ENCODE measurements at regions not wholly inside any gene's neighbourhood (a gene's known extent, or its start where the extent isn't known, plus 50 kb on each side); places are given as distances from the start of the nearest gene placed in this dataset.

GRCh38 chr6:147910281-147910680, 401.8 kb downstream of the SAMD5 start:
- Mint-ChIP-seq H3K36me3 (no peaks in the 10 kb centered on the region), H3K27ac (no peak overlapping the region), H3K4me3 (no peak overlapping the region), H3K27me3 (ENCODE audit: low read depth) (no peaks in the 10 kb centered on the region), H3K9me3 (no peaks in the 10 kb centered on the region), H3K4me1 (peaks cover 5% of the 10 kb centered on the region; the same call in 1 of the 2 replicates)
- no peak for DNase-seq (ENCODE audit: low spot score)
- no peak for ATAC-seq
- POLR2A ChIA-PET, result no interaction called here
- TF ChIP-seq ZNF396 (CRISPR knock-in tag; IDR thresholded peaks at IDR 0.05; ENCODE audit: borderline replicate concordance) (no peak), PRRX2 (CRISPR knock-in tag; IDR thresholded peaks at IDR 0.05) (no peak), MXD4 (CRISPR knock-in tag; IDR thresholded peaks at IDR 0.05; ENCODE audit: borderline replicate concordance) (no peak), ELF4 (CRISPR knock-in tag; IDR thresholded peaks at IDR 0.05; ENCODE audit: low read depth) (no peak), SP1 (CRISPR knock-in tag; conservative IDR thresholded peaks at IDR 0.05) (no peak)
- TF ChIP-seq, protein P1, sequence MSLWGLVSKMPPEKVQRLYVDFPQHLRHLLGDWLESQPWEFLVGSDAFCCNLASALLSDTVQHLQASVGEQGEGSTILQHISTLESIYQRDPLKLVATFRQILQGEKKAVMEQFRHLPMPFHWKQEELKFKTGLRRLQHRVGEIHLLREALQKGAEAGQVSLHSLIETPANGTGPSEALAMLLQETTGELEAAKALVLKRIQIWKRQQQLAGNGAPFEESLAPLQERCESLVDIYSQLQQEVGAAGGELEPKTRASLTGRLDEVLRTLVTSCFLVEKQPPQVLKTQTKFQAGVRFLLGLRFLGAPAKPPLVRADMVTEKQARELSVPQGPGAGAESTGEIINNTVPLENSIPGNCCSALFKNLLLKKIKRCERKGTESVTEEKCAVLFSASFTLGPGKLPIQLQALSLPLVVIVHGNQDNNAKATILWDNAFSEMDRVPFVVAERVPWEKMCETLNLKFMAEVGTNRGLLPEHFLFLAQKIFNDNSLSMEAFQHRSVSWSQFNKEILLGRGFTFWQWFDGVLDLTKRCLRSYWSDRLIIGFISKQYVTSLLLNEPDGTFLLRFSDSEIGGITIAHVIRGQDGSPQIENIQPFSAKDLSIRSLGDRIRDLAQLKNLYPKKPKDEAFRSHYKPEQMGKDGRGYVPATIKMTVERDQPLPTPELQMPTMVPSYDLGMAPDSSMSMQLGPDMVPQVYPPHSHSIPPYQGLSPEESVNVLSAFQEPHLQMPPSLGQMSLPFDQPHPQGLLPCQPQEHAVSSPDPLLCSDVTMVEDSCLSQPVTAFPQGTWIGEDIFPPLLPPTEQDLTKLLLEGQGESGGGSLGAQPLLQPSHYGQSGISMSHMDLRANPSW (CRISPR knock-in tag; conservative IDR thresholded peaks at IDR 0.05; ENCODE audit: low read depth), result no peak
- TF ChIP-seq, protein P2, sequence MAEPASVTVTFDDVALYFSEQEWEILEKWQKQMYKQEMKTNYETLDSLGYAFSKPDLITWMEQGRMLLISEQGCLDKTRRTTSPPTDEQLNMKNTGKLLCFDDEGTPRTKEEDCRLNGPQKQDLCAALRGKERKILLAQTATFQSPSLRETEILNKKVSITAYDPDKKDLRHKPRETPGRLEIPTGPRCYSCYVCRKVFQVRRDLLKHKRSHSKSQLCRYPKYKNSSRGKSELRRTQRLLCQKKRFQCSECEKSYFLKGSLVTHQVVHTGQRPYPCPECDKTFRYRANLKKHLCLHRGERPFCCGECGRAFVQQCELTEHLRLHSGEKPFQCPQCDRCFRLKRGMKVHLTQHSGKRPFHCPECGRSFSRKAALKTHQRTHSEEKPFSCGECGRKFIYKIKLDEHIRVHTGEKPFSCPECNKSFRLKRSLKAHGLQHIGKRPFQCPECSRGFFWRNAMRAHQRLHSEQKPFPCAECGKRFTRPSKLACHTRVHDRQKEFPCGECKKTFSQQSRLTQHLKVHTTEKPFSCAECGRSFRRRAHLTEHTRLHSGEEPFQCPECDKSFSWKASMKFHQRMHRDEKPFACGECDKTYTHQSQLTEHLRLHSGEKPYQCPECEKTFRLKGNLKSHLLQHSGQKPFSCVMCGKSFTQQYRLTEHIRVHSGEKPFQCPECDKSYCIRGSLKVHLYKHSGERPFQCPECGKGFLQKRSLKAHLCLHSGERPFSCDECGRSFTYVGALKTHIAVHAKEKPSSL (CRISPR knock-in tag; conservative IDR thresholded peaks at IDR 0.05), result no peak
- TF ChIP-seq, protein P3, sequence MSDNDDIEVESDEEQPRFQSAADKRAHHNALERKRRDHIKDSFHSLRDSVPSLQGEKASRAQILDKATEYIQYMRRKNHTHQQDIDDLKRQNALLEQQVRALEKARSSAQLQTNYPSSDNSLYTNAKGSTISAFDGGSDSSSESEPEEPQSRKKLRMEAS (CRISPR knock-in tag; IDR thresholded peaks at IDR 0.05), result no peak
- CTCF ChIA-PET, result no interaction called here

GRCh38 chr6:147911057-147911456, 402.6 kb downstream of the SAMD5 start:
- CTCF ChIA-PET, result interaction anchor here (0.6 kb wide), 1 partner anchor 121 kb away, joined by 4 read pairs; no protein-coding TSS in a partner anchor
- no peak for ATAC-seq
- no peak for DNase-seq (ENCODE audit: low spot score)
- POLR2A ChIA-PET, result no interaction called here
- Mint-ChIP-seq H3K9me3 (no peaks in the 10 kb centered on the region), H3K4me3 (no peak overlapping the region), H3K27me3 (ENCODE audit: low read depth) (no peaks in the 10 kb centered on the region), H3K27ac (no peak overlapping the region), H3K4me1 (peaks cover 5% of the 10 kb centered on the region; the same call in 1 of the 2 replicates), H3K36me3 (no peaks in the 10 kb centered on the region)
- TF ChIP-seq ESRRA (CRISPR knock-in tag; IDR thresholded peaks at IDR 0.05; ENCODE audit: borderline replicate concordance), result no peak
- TF ChIP-seq, protein P4, sequence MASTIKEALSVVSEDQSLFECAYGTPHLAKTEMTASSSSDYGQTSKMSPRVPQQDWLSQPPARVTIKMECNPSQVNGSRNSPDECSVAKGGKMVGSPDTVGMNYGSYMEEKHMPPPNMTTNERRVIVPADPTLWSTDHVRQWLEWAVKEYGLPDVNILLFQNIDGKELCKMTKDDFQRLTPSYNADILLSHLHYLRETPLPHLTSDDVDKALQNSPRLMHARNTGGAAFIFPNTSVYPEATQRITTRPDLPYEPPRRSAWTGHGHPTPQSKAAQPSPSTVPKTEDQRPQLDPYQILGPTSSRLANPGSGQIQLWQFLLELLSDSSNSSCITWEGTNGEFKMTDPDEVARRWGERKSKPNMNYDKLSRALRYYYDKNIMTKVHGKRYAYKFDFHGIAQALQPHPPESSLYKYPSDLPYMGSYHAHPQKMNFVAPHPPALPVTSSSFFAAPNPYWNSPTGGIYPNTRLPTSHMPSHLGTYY (CRISPR knock-in tag; IDR thresholded peaks at IDR 0.05), result no peak
- TF ChIP-seq ATF1 (CRISPR knock-in tag; IDR thresholded peaks at IDR 0.05), result no peak
- no peak for TF ChIP-seq RORB (CRISPR knock-in tag; IDR thresholded peaks at IDR 0.05)
- TF ChIP-seq, protein P1 (CRISPR knock-in tag; conservative IDR thresholded peaks at IDR 0.05; ENCODE audit: low read depth), result no peak
- TF ChIP-seq ZNF219 (CRISPR knock-in tag; IDR thresholded peaks at IDR 0.05; ENCODE audit: borderline replicate concordance), result no peak
- TF ChIP-seq MYBL2 (CRISPR knock-in tag; IDR thresholded peaks at IDR 0.05), result no peak
- TF ChIP-seq AR (CRISPR knock-in tag; IDR thresholded peaks at IDR 0.05), result no peak
